ENCODE measurements at regions not wholly inside any gene's neighbourhood (a gene's known extent, or its start where the extent isn't known, plus 50 kb on each side); places are given as distances from the start of the nearest gene placed in this dataset.

DNA sequence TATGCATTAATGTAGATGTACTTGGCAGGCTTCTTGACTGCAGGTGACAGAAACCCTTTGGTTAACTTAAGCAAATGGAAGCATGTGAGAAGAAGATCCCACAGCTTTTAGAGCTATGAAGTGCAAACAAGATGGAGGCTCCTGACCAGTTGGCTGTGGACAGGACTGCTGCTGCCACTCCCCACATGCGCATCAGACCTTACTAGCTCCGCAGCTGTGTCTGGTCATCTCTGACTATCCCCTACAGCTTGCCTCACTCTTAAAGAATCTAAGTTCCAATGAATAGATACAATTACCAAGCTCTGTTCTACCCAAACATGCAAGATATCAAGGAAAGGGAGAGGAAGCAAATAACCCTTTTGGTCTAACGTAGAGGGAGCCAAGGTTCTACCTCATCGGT, 587.6 kb downstream of the DSC3 start:
- CTCF ChIA-PET = no interaction called here
- Histone ChIP-seq H3K4me1 (ENCODE audit: insufficient read depth, low read length, poor library complexity, severe bottlenecking) (no peaks in the 10 kb centered on the region), H3K9me3 (ENCODE audit: low read depth, low read length, poor library complexity, severe bottlenecking) (no peaks in the 10 kb centered on the region), H3K27ac (ENCODE audit: low read depth, low read length, poor library complexity, severe bottlenecking) (no peak overlapping the region), H3K4me3 (ENCODE audit: low read depth, low read length, poor library complexity, severe bottlenecking) (no peak overlapping the region), H3K36me3 (ENCODE audit: insufficient read depth, low read length, poor library complexity, severe bottlenecking) (no peaks in the 10 kb centered on the region), H3K27me3 (replicated peaks; ENCODE audit: insufficient read depth, low read depth, low read length, poor library complexity) (no peaks in the 10 kb centered on the region)
- POLR2A ChIA-PET (ENCODE audit: low non-redundant PET) = no interaction called here
- intact Hi-C loops (cut with micrococcal nuclease; ENCODE audit: unreplicated experiment) = no loop called here
- TF ChIP-seq CTCF (conservative IDR thresholded peaks at IDR 0.05; ENCODE audit: low read depth, low read length) = no peak
- no peak for TF ChIP-seq EZH2 (IDR thresholded peaks at IDR 0.05; ENCODE audit: borderline replicate concordance, low read depth, low read length, poor library complexity, severe bottlenecking)
- no peak for DNase-seq (ENCODE audit: low spot score)
- no TSS peak for BruUV-seq (replicated peaks)

- no peak for DNase-seq (ENCODE audit: low spot score)
- no peaks in the 10 kb centered on the region for H3K4me1 ChIP-seq (ENCODE audit: insufficient read depth, low read length, poor library complexity, severe bottlenecking)
- no peak overlapping the region for H3K27ac ChIP-seq (ENCODE audit: low read depth, low read length, poor library complexity, severe bottlenecking)
- H3K36me3 ChIP-seq (ENCODE audit: insufficient read depth, low read length, poor library complexity, severe bottlenecking) = no peaks in the 10 kb centered on the region
- no peaks in the 10 kb centered on the region for H3K9me3 ChIP-seq (ENCODE audit: low read depth, low read length, poor library complexity, severe bottlenecking)
- ChIA-PET CTCF (no interaction called here), POLR2A (ENCODE audit: low non-redundant PET) (no interaction called here)
- TF ChIP-seq CTCF (conservative IDR thresholded peaks at IDR 0.05; ENCODE audit: low read depth, low read length) (no peak), EZH2 (IDR thresholded peaks at IDR 0.05; ENCODE audit: borderline replicate concordance, low read depth, low read length, poor library complexity, severe bottlenecking) (no peak)
- intact Hi-C loops (cut with micrococcal nuclease; ENCODE audit: unreplicated experiment) = no loop called here
- H3K27me3 ChIP-seq (replicated peaks; ENCODE audit: insufficient read depth, low read depth, low read length, poor library complexity) = no peaks in the 10 kb centered on the region
- BruUV-seq (replicated peaks) = no TSS peak
- H3K4me3 ChIP-seq (ENCODE audit: low read depth, low read length, poor library complexity, severe bottlenecking) = no peak overlapping the region
Observed at GRCh38 chr18:30451981-30452380, 590.6 kb downstream of the DSC3 start.

- Histone ChIP-seq H3K27ac (ENCODE audit: low read depth, low read length, poor library complexity, severe bottlenecking) (no peak overlapping the region), H3K4me3 (ENCODE audit: low read depth, low read length, poor library complexity, severe bottlenecking) (no peak overlapping the region), H3K27me3 (replicated peaks; ENCODE audit: insufficient read depth, low read depth, low read length, poor library complexity) (no peaks in the 10 kb centered on the region), H3K4me1 (ENCODE audit: insufficient read depth, low read length, poor library complexity, severe bottlenecking) (no peaks in the 10 kb centered on the region), H3K9me3 (ENCODE audit: low read depth, low read length, poor library complexity, severe bottlenecking) (no peaks in the 10 kb centered on the region), H3K36me3 (ENCODE audit: insufficient read depth, low read length, poor library complexity, severe bottlenecking) (no peaks in the 10 kb centered on the region)
- TF ChIP-seq CTCF (conservative IDR thresholded peaks at IDR 0.05; ENCODE audit: low read depth, low read length) (no peak), EZH2 (IDR thresholded peaks at IDR 0.05; ENCODE audit: borderline replicate concordance, low read depth, low read length, poor library complexity, severe bottlenecking) (no peak)
- POLR2A ChIA-PET (ENCODE audit: low non-redundant PET) = no interaction called here
- intact Hi-C loops (cut with micrococcal nuclease; ENCODE audit: unreplicated experiment) = no loop called here
- CTCF ChIA-PET = no interaction called here
- no peak for DNase-seq (ENCODE audit: low spot score)
- BruUV-seq (replicated peaks) = no TSS peak
Observed at GRCh38 chr18:30450927-30451326, 591.6 kb downstream of the DSC3 start.

Measured in A673 (cell line).